IMR-90 (cell line): ENCODE measurements at regions not wholly inside any gene's neighbourhood (a gene's known extent, or its start where the extent isn't known, plus 50 kb on each side); places are given as distances from the start of the nearest gene placed in this dataset.

Source experiments
- ATAC-seq: fragments of 200-7000 bp; cut with Tn5 transposase; 2 replicates; pipeline ENCODE4 v1.9.1; 2020; ENCODE audit warnings: low read depth, mild to moderate bottlenecking, moderate library complexity
- BruUV-seq: library from RNA; stranded (reverse); fragments of 400-500 nt; replicated peaks from 2 replicates; lab custom pipeline; 2021; lab: Mats Ljungman, UMichigan
- CTCF ChIA-PET: fragments of 300-600 bp; formaldehyde crosslinking; extraction: SDS; loops from one replicate; lab custom pipeline; 2021; ENCODE audit warnings: antibody characterized with exemption; lab: Yijun Ruan, JAX
- POLR2A ChIA-PET: fragments of 300-600 bp; sonication (Branson Sonifier 250); formaldehyde crosslinking; loops from one replicate; lab custom pipeline; 2022; ENCODE audit warnings: antibody characterized with exemption; ENCODE audit not compliant: unreplicated experiment; lab: Charles Lee
- DNase-seq: peaks from one replicate; pipeline ENCODE4 v3.0.0; 2013
- H2AFZ ChIP-seq: replicated peaks from 2 replicates; pipeline ENCODE3; 2013; ENCODE audit warnings: low read length, mild to moderate bottlenecking; ENCODE audit not compliant: poor library complexity
- H2AK5ac ChIP-seq: 2 replicates; pipeline ENCODE4 v1.6.1; 2013; ENCODE audit warnings: low read depth, low read length, inconsistent platforms
- H2AK9ac ChIP-seq: replicated peaks from 2 replicates; pipeline ENCODE3; 2013; ENCODE audit warnings: mild to moderate bottlenecking, low read depth, low read length, moderate library complexity; ENCODE audit not compliant: poor library complexity
- H2BK120ac ChIP-seq: 2 replicates; pipeline ENCODE4 v1.6.1; 2013; ENCODE audit warnings: low read depth, low read length, inconsistent platforms
- H2BK15ac ChIP-seq: 3 replicates; pipeline ENCODE4 v1.6.1; 2013; ENCODE audit warnings: low read depth, low read length, inconsistent platforms
- H2BK20ac ChIP-seq: 2 replicates; pipeline ENCODE4 v1.6.1; 2013; ENCODE audit warnings: low read depth, mild to moderate bottlenecking, inconsistent platforms, low read length, moderate library complexity
- H2BK5ac ChIP-seq: 2 replicates; pipeline ENCODE4 v1.6.1; 2013; ENCODE audit warnings: mild to moderate bottlenecking, low read depth, low read length, inconsistent platforms; ENCODE audit not compliant: poor library complexity, severe bottlenecking
- H3K14ac ChIP-seq: replicated peaks from 2 replicates; pipeline ENCODE4 v1.6.1; 2013; ENCODE audit warnings: low read depth, low read length, inconsistent platforms
- H3K18ac ChIP-seq: 2 replicates; pipeline ENCODE4 v1.6.1; 2013; ENCODE audit warnings: low read depth, low read length, control low read depth
- H3K23ac ChIP-seq: 2 replicates; pipeline ENCODE4 v1.6.1; 2013; ENCODE audit warnings: low read depth, low read length, inconsistent platforms
- H3K27ac ChIP-seq: 2 replicates; pipeline ENCODE4 v1.5.1; 2013; ENCODE audit warnings: mild to moderate bottlenecking, control low read depth, low read length; ENCODE audit not compliant: insufficient read depth
- H3K27me3 ChIP-seq: 2 replicates; pipeline ENCODE4 v1.6.1; 2013; ENCODE audit warnings: low read length; ENCODE audit not compliant: control insufficient read depth, insufficient read depth
- H3K36me3 ChIP-seq: 2 replicates; pipeline ENCODE4 v1.6.1; 2013; ENCODE audit warnings: low read length, mixed read lengths; ENCODE audit not compliant: control insufficient read depth, insufficient read depth
- H3K4ac ChIP-seq: 2 replicates; pipeline ENCODE4 v1.6.1; 2013; ENCODE audit warnings: low read depth, low read length, inconsistent platforms
- H3K4me1 ChIP-seq: 2 replicates; pipeline ENCODE4 v1.6.1; 2013; ENCODE audit warnings: low read length, mixed read lengths; ENCODE audit not compliant: control insufficient read depth, insufficient read depth
- H3K4me2 ChIP-seq: 2 replicates; pipeline ENCODE4 v1.6.1; 2013; ENCODE audit warnings: low read depth, mild to moderate bottlenecking, control low read depth, low read length, moderate library complexity
- H3K4me3 ChIP-seq: 2 replicates; pipeline ENCODE4 v1.5.1; 2013; ENCODE audit warnings: low read depth, mild to moderate bottlenecking, control low read depth, low read length, moderate library complexity; ENCODE audit not compliant: insufficient read depth
- H3K56ac ChIP-seq: 2 replicates; pipeline ENCODE4 v1.6.1; 2013; ENCODE audit warnings: low read length, inconsistent platforms; ENCODE audit not compliant: insufficient read depth; ENCODE audit errors: extremely low read depth
- H3K79me1 ChIP-seq, 2 experiments: 2 replicates each; pipeline ENCODE4 v1.6.1; 2013; ENCODE audit warnings: low read length in 2 of 2, inconsistent platforms in 1 of 2, low read depth in 1 of 2
- H3K9ac ChIP-seq: 2 replicates; pipeline ENCODE4 v1.6.1; 2013; ENCODE audit warnings: low read depth, low read length, control low read depth
- H3K9me1 ChIP-seq: 2 replicates; pipeline ENCODE4 v1.6.1; 2013; ENCODE audit warnings: low read length, inconsistent platforms; ENCODE audit not compliant: insufficient read depth
- H3K9me3 ChIP-seq: 2 replicates; pipeline ENCODE4 v1.6.1; 2013; ENCODE audit warnings: low read length; ENCODE audit not compliant: control insufficient read depth, insufficient read depth
- H4K20me1 ChIP-seq: 2 replicates; pipeline ENCODE4 v1.6.1; 2013; ENCODE audit warnings: low read length, inconsistent platforms; ENCODE audit not compliant: insufficient read depth
- H4K5ac ChIP-seq: 2 replicates; pipeline ENCODE4 v1.6.1; 2013; ENCODE audit warnings: mild to moderate bottlenecking, low read depth, low read length, control low read depth
- H4K8ac ChIP-seq, 2 experiments: 2 replicates each; pipeline ENCODE4 v1.6.1; 2013; ENCODE audit warnings: low read depth in 2 of 2, low read length in 2 of 2, control low read depth in 1 of 2, inconsistent platforms in 1 of 2
- H4K91ac ChIP-seq: 2 replicates; pipeline ENCODE4 v1.6.1; 2013; ENCODE audit warnings: low read depth, low read length, inconsistent platforms; ENCODE audit not compliant: insufficient read depth
- CEBPB ChIP-seq: IDR thresholded peaks from 2 replicates; pipeline ENCODE4 v1.6.1; 2012; ENCODE audit warnings: low read depth, low read length, improper control_type of control experiment
- CHD1 ChIP-seq: IDR thresholded peaks from 2 replicates; pipeline ENCODE4 v1.6.1; 2012; ENCODE audit warnings: low read depth, low read length, improper control_type of control experiment
- FOS ChIP-seq: fragments of 150-350 bp; IDR thresholded peaks from 2 replicates; pipeline ENCODE4 v1.6.1; 2016; ENCODE audit warnings: low read depth, low read length
- MXI1 ChIP-seq: IDR thresholded peaks from 2 replicates; pipeline ENCODE4 v1.6.1; 2012; ENCODE audit warnings: low read depth, mild to moderate bottlenecking, low read length, moderate library complexity, borderline replicate concordance
- NFE2L2 ChIP-seq: fragments of 150-350 bp; IDR thresholded peaks from 2 replicates; pipeline ENCODE4 v1.6.1; 2016; ENCODE audit warnings: low read depth, mild to moderate bottlenecking, low read length
- POLR2A ChIP-seq: IDR thresholded peaks from 2 replicates; pipeline ENCODE4 v1.6.1; 2012; ENCODE audit warnings: mild to moderate bottlenecking, low read depth, low read length
- RAD21 ChIP-seq: IDR thresholded peaks from 2 replicates; pipeline ENCODE4 v1.6.1; 2012; ENCODE audit warnings: low read length, improper control_type of control experiment
- RCOR1 ChIP-seq: IDR thresholded peaks from 2 replicates; pipeline ENCODE4 v1.6.1; 2012; ENCODE audit warnings: mild to moderate bottlenecking, low read length, improper control_type of control experiment; ENCODE audit not compliant: insufficient replicate concordance
- WGBS, 2 experiments: methylation state at CpG; one replicate each; pipeline versions ENCODE4 v1.1.5 to v1.1.7; 2013; ENCODE audit warnings: missing lambda C conversion rate in 2 of 2; ENCODE audit not compliant: insufficient read length in 1 of 2; ENCODE audit errors: extremely low coverage in 2 of 2; 5-methylcytosine and 5-hydroxymethylcytosine counted together
- dilution Hi-C: fragments of 300-500 bp; cut with HindIII; formaldehyde crosslinking; loops from one replicate; pipeline ENCODE4 v1.14.3; 2018; ENCODE audit warnings: low sequenced_read_pairs; ENCODE audit not compliant: unreplicated experiment
- in situ Hi-C: fragments of 300-500 bp; cut with MboI; formaldehyde crosslinking; loops from 3 replicates; pipeline ENCODE4 v1.14.3; 2019; ENCODE audit warnings: low sequenced_read_pairs, inconsistent platforms, mixed read lengths
- intact Hi-C: fragments of 100-400 bp; cut with micrococcal nuclease; formaldehyde crosslinking; loops from 2 replicates; pipeline ENCODE4 v1.10.0; 2022
- TF ChIP-seq, protein P1 (sequence below): fragments of 150-350 bp; IDR thresholded peaks from 2 replicates; pipeline ENCODE4 v1.6.1; 2017; ENCODE audit warnings: mild to moderate bottlenecking, antibody characterized with exemption, low read length, low read depth
- TF ChIP-seq, protein P2 (sequence below): conservative IDR thresholded peaks from 2 replicates; pipeline ENCODE4 v1.5.1; 2012; ENCODE audit warnings: mild to moderate bottlenecking, low read depth, low read length, improper control_type of control experiment

DNA sequence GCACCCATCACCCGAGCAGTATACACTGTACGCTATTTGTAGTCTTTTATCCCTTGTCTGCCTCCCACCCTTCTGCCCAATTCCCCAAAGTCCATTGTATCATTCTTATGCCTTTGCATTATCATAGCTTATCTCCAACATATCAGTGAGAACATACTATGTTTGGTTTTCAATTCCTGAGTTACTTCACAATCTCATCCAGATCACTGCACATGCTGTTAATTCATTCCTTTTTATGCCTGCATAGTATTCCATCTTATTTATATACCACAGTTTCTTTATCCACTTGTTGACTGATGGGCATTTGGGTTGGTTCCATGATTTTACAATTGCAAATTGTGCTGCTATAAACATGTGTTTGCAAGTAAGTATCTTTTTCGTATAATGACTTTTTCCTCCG, 564.7 kb upstream of the NECTIN3 start:
- no peak overlapping the region for H3K9ac ChIP-seq
- in situ Hi-C loops (no loop called here), dilution Hi-C loops (no loop called here), intact Hi-C loops (no loop called here)
- ATAC-seq (no peak), DNase-seq (no peak)
- H3K23ac ChIP-seq = no peak overlapping the region
- no peak overlapping the region for H2AK9ac ChIP-seq
- no peaks in the 10 kb centered on the region for H4K20me1 ChIP-seq
- H4K91ac ChIP-seq = no peak overlapping the region
- no peaks in the 10 kb centered on the region for H3K79me1 ChIP-seq
- 0 out of 2 replicates have a peak, but pooled peaks cover 4% of the 10 kb centered on the region for H3K9me1 ChIP-seq
- H3K4me3 ChIP-seq = no peak overlapping the region
- H3K27ac ChIP-seq = no peak overlapping the region
- no peak for TF ChIP-seq CHD1
- no peak for TF ChIP-seq CEBPB
- no peak for TF ChIP-seq FOS
- no peak for TF ChIP-seq NFE2L2
- TF ChIP-seq, protein P1, sequence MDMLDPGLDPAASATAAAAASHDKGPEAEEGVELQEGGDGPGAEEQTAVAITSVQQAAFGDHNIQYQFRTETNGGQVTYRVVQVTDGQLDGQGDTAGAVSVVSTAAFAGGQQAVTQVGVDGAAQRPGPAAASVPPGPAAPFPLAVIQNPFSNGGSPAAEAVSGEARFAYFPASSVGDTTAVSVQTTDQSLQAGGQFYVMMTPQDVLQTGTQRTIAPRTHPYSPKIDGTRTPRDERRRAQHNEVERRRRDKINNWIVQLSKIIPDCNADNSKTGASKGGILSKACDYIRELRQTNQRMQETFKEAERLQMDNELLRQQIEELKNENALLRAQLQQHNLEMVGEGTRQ = no peak
- TF ChIP-seq MXI1 = no peak
- TF ChIP-seq POLR2A = no peak
- TF ChIP-seq, protein P2, sequence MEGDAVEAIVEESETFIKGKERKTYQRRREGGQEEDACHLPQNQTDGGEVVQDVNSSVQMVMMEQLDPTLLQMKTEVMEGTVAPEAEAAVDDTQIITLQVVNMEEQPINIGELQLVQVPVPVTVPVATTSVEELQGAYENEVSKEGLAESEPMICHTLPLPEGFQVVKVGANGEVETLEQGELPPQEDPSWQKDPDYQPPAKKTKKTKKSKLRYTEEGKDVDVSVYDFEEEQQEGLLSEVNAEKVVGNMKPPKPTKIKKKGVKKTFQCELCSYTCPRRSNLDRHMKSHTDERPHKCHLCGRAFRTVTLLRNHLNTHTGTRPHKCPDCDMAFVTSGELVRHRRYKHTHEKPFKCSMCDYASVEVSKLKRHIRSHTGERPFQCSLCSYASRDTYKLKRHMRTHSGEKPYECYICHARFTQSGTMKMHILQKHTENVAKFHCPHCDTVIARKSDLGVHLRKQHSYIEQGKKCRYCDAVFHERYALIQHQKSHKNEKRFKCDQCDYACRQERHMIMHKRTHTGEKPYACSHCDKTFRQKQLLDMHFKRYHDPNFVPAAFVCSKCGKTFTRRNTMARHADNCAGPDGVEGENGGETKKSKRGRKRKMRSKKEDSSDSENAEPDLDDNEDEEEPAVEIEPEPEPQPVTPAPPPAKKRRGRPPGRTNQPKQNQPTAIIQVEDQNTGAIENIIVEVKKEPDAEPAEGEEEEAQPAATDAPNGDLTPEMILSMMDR = no peak
- TF ChIP-seq RAD21 = no peak
- no peak for TF ChIP-seq RCOR1
- H3K18ac ChIP-seq = no peak overlapping the region
- no peak overlapping the region for H3K4ac ChIP-seq
- no peak overlapping the region for H4K5ac ChIP-seq
- H3K36me3 ChIP-seq = no peaks in the 10 kb centered on the region
- H2BK15ac ChIP-seq = no peak overlapping the region
- no peak overlapping the region for H3K56ac ChIP-seq
- H2BK120ac ChIP-seq = no peak overlapping the region
- WGBS, 2 experiments = no CpG with 5 or more reads among the region's 4 CpGs
- H3K9me3 ChIP-seq = no peaks in the 10 kb centered on the region
- H3K27me3 ChIP-seq = no peaks in the 10 kb centered on the region
- H3K4me2 ChIP-seq = no peak overlapping the region
- CTCF ChIA-PET = no interaction called here
- H2AK5ac ChIP-seq = no peak overlapping the region
- no peak overlapping the region for H4K8ac ChIP-seq
- no peak overlapping the region for H2BK20ac ChIP-seq
- H3K4me1 ChIP-seq = no peaks in the 10 kb centered on the region
- POLR2A ChIA-PET = no interaction called here
- H2BK5ac ChIP-seq = no peak overlapping the region
- BruUV-seq = no TSS peak
- no peak overlapping the region for H3K14ac ChIP-seq
- no peak overlapping the region for H2AFZ ChIP-seq
